Bronchial epithelial cell (primary cell): ENCODE measurements at regions not wholly inside any gene's neighbourhood (a gene's known extent, or its start where the extent isn't known, plus 50 kb on each side); places are given as distances from the start of the nearest gene placed in this dataset.
A peak's percentile ranks its signal among the peaks of the same experiment; 100 is the strongest.

Source experiments
- DNase-seq: peaks from one replicate; pipeline ENCODE4 v3.0.0-alpha.2; 2010; ENCODE audit warnings: low read depth
- FAIRE-seq: peaks from 2 replicates; lab custom pipeline; 2011; peaks lifted over from hg19 to GRCh38; lab: Jason Lieb, UNC
- H3K27me3 ChIP-seq: 2 replicates; pipeline ENCODE4 v1.5.1; 2011; ENCODE audit warnings: low read length; ENCODE audit not compliant: control insufficient read depth, insufficient read depth
- H3K36me3 ChIP-seq: 2 replicates; pipeline ENCODE4 v1.5.1; 2011; ENCODE audit warnings: low read length; ENCODE audit not compliant: control insufficient read depth, insufficient read depth
- H3K4me3 ChIP-seq: 2 replicates; pipeline ENCODE4 v1.5.1; 2011; ENCODE audit warnings: mild to moderate bottlenecking, low read depth, low read length, control low read depth
- TF ChIP-seq, protein P1 (sequence below): IDR thresholded peaks from 2 replicates; pipeline ENCODE4 v1.5.1; 2011; ENCODE audit warnings: mild to moderate bottlenecking, moderate library complexity, low read length, control low read depth, inconsistent platforms; ENCODE audit not compliant: insufficient read depth, severe bottlenecking

DNA sequence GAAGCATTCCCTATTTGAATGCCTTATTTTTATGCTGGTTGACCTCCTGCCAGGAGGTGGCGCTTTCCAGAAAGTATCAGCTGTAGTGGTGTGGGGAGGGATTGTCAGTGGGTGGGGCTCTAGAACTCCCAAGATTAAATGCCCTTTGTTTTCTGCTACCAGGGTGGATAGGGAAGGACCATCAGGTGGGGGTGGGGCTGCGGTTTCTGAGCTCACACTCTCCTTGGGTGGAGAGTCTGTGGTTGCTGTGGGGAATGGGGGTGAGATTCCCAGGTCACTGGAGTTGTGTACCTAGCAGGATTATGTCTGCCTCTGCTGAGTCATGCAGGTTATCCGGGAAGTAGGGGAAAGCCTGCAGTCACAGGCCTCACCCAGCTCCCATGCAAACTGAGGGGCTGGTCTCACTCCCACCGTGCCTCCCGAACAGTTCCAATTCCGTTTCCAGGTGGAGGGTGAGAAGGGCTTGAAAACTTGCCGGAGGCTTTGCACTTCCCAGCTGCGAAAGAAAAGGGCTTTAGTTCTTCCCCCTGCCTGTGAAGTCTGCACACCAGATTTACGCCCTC lies 68.3 kb downstream of the ALG10B start:
- DNase-seq: peak; percentile 87
- Histone ChIP-seq H3K4me3 (no peak overlapping the region), H3K36me3 (no peaks in the 10 kb centered on the region), H3K27me3 (no peaks in the 10 kb centered on the region)
- TF ChIP-seq, protein P1, sequence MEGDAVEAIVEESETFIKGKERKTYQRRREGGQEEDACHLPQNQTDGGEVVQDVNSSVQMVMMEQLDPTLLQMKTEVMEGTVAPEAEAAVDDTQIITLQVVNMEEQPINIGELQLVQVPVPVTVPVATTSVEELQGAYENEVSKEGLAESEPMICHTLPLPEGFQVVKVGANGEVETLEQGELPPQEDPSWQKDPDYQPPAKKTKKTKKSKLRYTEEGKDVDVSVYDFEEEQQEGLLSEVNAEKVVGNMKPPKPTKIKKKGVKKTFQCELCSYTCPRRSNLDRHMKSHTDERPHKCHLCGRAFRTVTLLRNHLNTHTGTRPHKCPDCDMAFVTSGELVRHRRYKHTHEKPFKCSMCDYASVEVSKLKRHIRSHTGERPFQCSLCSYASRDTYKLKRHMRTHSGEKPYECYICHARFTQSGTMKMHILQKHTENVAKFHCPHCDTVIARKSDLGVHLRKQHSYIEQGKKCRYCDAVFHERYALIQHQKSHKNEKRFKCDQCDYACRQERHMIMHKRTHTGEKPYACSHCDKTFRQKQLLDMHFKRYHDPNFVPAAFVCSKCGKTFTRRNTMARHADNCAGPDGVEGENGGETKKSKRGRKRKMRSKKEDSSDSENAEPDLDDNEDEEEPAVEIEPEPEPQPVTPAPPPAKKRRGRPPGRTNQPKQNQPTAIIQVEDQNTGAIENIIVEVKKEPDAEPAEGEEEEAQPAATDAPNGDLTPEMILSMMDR: peak; percentile 41
- FAIRE-seq: no peak

DNA sequence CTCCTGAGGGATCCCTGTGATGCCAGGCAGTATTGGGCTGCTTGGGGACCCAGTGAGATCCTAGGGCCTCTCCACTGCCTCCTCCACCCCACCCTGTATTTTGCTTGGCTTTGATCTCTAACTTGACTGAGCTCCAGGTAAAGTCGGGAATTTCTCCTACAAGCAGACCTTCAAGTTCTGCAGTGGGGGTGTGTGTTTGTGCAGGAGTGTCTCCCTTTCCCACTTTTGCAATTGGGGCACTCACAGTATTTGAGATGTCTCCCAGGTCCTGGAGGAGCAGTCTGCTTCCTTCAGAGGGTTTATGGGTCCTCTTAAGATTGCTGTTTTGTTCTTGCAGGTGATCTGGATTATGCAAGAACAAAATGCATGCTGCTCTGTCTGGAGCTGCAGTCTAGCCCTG lies 68.9 kb downstream of the ALG10B start:
- no peaks in the 10 kb centered on the region for H3K36me3 ChIP-seq
- DNase-seq (peak; percentile 20), FAIRE-seq (no peak)
- TF ChIP-seq, protein P1: no peak
- H3K4me3 ChIP-seq: no peak overlapping the region
- H3K27me3 ChIP-seq: no peaks in the 10 kb centered on the region

DNA sequence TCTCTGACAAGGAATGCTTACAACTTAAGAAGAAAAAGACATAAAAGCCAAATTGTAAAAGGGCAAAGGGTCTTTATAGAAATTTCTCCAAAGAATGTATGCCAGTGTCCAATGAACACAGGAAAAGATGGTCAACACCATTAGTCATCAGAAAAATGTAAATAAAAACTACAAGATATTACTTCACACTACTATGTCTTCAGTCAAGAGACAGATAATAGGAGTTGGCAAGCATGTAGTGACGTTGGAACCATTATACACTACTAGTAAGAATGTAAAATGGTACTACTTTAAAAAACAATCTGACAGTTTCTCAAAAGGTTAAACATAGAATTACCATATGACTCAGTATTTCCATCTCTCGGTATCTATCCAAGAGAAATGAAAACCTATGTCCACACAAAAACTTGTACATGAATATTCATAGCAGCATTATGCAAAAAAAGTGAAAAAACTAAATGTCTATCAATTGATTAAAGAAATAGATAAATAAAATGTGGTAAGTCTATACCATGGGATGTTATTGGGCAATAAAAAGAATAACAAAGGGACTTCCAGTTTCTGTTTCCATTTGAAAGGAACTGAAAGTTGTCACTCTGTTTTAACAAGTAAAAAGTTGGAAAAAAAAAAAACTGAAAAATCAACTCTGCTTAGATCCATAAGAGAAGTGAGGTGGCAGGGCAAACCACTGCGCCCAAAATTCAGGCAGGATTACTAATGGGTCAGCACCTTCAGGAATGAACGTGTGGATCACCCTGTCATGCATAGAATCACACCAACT lies 69.8 kb downstream of the ALG10B start:
- no peaks in the 10 kb centered on the region for H3K36me3 ChIP-seq
- H3K27me3 ChIP-seq: no peaks in the 10 kb centered on the region
- no peak overlapping the region for H3K4me3 ChIP-seq
- DNase-seq (peak; percentile 85), FAIRE-seq (no peak)
- TF ChIP-seq, protein P1: no peak

DNA sequence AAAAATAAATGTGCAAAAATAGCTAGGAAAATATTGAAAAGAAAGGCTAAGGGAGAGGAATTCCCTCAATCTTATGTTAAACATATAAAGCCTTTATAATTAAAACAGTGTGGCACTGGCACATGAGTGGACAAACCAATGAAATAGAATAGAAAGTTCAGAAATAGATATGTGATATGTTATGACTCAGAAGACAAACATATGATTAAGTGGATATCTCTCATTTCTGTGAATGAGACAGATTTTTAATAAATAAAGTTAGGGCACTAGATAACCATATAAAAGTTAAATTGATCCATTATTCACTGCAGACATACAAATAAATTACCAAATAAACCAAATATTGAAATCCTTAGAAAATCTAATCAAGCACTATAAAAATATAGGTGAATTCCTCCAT lies 73.0 kb downstream of the ALG10B start:
- TF ChIP-seq, protein P1: no peak
- no peak overlapping the region for H3K4me3 ChIP-seq
- no peak for FAIRE-seq
- DNase-seq: peak; percentile 80
- H3K36me3 ChIP-seq: no peaks in the 10 kb centered on the region
- no peaks in the 10 kb centered on the region for H3K27me3 ChIP-seq

DNA sequence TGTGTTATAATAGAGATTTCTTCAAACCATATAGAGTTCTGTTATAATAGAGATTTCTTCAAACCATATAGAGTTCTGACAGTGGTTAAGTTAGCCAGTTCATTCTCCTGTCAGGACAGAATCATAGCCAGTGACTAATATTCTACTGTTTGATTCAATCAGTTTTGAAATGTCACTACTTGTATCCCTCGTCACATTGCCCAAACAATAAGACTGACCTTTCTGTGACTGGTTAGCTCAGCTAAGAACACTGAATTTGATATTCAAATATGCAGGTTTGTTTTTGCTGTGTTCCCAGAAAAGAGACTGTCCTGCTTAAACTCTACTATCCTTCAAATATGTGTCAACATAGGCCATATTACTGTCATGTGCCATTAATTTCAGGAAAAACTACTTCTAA lies 74.4 kb downstream of the ALG10B start:
- no peak overlapping the region for H3K4me3 ChIP-seq
- FAIRE-seq: no peak

More for the DNA sequence above, 74.4 kb downstream of the ALG10B start:
- H3K36me3 ChIP-seq: no peaks in the 10 kb centered on the region
- peak; percentile 87 for DNase-seq
- TF ChIP-seq, protein P1: no peak
- no peaks in the 10 kb centered on the region for H3K27me3 ChIP-seq
